Urinary bladder (tissue), 3 donors: ENCODE measurements at regions not wholly inside any gene's neighbourhood (a gene's known extent, or its start where the extent isn't known, plus 50 kb on each side); places are given as distances from the start of the nearest gene placed in this dataset.
"Not testable (repeated sequence)": the region's sequence is repeated elsewhere in the genome, so short reads cannot be mapped to it uniquely, and the experiment has no call there.

Source experiments
- DNase-seq: peaks from one replicate; pipeline ENCODE4 v3.0.0-alpha.2; 2015; ENCODE audit errors: extremely low spot score
- H3K27ac ChIP-seq: one replicate; pipeline ENCODE4 v1.5.1; 2013; ENCODE audit warnings: low read depth, mild to moderate bottlenecking, moderate library complexity
- H3K36me3 ChIP-seq: one replicate; pipeline ENCODE4 v1.6.1; 2013; ENCODE audit warnings: mild to moderate bottlenecking, moderate library complexity; ENCODE audit not compliant: insufficient read depth
- H3K4me1 ChIP-seq: one replicate; pipeline ENCODE4 v1.6.1; 2013; ENCODE audit warnings: mild to moderate bottlenecking, moderate library complexity; ENCODE audit not compliant: insufficient read depth
- H3K4me3 ChIP-seq: one replicate; pipeline ENCODE4 v1.5.1; 2013; ENCODE audit warnings: low read depth, low read length
- WGBS: extraction: QIAGEN DNeasy Blood & Tissue Kit; methylation state at CpG from one replicate; pipeline ENCODE4 v1.1.7; 2013; 5-methylcytosine and 5-hydroxymethylcytosine counted together
- donor health status: healthy with polysubstance abuse.
- donor health status: healthy.

DNA sequence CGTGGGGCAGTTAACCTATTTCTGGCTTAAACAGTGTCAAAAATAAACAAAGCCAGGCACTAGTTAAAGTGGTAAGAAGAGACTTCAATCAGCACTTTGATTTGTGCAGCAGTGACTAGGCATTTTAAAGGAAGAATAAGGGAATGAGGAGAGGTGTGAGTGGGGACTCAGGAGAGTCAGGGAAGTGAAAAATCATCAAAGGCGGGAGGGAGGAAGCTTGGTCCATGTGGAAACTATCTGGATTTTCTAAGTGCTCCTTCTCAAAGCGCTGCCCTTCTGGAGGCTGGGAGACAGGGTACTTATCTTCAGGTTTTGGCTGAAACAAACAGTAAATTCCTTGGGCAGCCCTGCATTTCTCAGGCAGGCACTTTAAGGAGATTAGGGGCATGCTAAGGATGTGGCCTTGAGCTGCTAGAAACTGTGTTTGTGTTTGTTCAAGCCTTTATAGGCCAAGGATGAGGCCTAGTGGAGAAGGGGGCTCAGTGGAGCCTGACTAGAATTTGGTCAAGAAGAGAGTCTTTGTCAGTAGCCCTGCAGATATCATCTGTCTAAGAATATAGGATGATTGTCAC lies 486.5 kb downstream of the SIPA1L2 start:
- WGBS: 75% methylated on average over 3 of the region's 3 CpGs
- Histone ChIP-seq H3K4me3 (no peak overlapping the region), H3K36me3 (no peaks in the 10 kb centered on the region), H3K4me1 (no peaks in the 10 kb centered on the region), H3K27ac (no peak overlapping the region)
- no peak for DNase-seq

DNA sequence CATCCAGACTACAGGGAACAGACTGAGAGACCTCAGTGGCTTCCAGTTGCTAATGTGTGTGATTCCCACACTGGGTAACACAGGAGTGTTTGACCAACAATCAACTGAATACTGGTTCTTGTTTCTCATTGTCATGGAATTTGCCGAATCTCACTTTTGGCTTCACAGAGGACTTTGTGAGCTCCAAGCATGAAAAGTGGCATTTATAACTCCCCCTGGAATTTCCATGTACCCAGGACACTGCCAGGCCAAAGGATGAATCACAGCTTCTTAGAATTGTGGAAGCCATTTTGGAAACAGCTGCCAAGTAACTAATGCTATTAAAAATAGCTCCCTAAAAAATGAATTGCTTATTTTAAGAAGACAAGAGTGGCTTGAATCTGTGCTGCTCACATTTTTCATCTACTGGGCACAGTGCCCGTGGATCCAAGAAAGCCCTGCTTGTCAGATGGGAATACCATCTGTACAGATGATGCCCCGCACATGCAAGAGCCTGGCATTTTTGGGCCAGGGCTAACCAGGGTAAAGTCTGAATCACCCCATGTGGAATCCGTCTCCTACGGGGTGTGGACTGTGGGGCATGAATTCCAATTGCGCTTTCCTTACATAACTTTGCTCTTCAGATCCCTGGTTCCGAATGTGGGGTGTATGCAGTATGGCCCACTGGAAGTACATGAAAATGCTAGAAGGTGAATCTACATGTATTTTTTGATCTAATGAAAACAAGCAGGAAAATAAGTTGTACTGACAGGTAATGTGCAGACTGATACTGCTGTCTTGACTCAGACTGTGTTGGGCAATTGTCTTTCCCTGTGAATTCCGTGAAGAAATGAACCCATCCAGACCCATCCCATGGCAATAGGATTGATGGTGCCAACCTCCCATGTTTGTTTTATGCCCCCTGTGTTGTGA lies 487.3 kb downstream of the SIPA1L2 start:
- H3K4me3 ChIP-seq: no peak overlapping the region
- 40% methylated on average over 8 of the region's 8 CpGs for WGBS
- H3K4me1 ChIP-seq: no peaks in the 10 kb centered on the region
- DNase-seq: peak; percentile 14
- H3K27ac ChIP-seq: no peak overlapping the region
- H3K36me3 ChIP-seq: no peaks in the 10 kb centered on the region

DNA sequence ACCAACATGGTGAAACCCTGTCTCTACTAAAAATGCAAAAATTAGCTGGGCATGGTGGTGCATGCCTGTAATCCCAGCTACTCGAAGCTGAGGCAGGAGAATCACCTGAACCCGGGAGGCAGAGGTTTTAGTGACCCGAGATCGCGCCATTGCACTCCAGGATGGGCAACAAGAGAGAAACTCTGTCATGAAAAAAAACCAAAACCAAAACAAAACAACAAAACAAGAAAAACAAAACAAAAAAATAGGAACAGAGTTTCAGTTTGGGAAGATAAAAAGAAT lies 488.8 kb downstream of the SIPA1L2 start:
- H3K4me1 ChIP-seq, H3K36me3 ChIP-seq, H3K27ac ChIP-seq, DNase-seq, H3K4me3 ChIP-seq: not testable (repeated sequence)
- 78% methylated on average over 5 of the region's 5 CpGs for WGBS

DNA sequence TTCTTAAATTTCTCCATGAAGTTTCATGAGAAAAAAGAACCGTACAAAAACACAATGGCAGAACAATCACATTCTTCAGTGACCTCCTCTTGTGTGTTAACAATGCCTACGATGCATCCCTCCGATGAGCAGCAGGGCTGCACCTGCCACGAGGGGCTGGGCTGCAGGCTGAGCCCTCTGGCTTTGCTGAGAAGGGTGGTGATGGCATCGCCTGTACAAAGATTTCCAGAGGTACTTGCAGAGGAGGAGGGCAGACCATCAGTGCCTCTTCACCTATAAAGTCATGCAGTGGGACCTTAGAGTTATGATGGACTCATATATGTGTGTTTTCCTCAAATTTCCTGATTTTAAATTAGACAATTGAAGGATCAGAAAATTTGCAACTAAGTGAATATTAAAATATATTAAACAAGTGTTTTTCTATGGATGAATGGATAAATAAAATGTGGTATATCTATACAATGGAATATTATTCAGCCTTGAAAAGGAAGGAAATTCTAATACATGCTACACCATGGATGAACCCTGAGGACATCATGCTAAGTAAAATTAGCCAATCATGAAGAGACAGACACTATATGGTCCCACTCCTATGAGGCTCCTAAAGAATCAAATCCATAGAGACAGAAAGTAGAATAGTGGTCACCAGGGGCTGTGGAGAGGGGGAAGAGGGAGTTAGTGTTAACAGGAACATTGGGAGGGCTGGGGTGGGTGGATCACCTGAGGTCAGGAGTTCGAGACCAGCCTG lies 489.3 kb downstream of the SIPA1L2 start:
- Histone ChIP-seq H3K4me1 (no peaks in the 10 kb centered on the region), H3K4me3 (no peak overlapping the region), H3K36me3 (no peaks in the 10 kb centered on the region), H3K27ac (no peak overlapping the region)
- WGBS: 81% methylated on average over 6 of the region's 6 CpGs
- DNase-seq: no peak

DNA sequence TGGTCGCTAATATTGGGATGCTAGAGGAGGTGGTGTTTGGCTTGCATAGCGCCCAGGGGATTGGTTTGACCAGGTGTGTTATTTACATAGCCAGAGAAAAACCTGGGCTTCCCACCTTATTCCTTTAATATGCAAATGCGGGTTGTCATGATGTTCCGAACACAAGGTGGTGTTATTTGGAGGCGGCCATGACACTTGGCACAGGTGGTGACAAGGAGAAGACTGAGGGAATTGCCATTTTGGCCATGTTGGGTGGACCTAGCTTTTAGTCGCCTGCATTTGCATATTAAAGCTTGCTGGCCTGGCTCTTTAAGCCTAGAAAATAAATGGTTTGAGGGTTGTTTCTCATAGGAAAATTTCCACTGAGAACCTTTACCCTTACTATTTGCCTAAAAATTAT lies 490.5 kb downstream of the SIPA1L2 start:
- H3K4me3 ChIP-seq: no peak overlapping the region
- H3K4me1 ChIP-seq: no peaks in the 10 kb centered on the region
- no peaks in the 10 kb centered on the region for H3K36me3 ChIP-seq
- DNase-seq: no peak
- no peak overlapping the region for H3K27ac ChIP-seq
- 97% methylated on average over 6 of the region's 6 CpGs for WGBS

DNA sequence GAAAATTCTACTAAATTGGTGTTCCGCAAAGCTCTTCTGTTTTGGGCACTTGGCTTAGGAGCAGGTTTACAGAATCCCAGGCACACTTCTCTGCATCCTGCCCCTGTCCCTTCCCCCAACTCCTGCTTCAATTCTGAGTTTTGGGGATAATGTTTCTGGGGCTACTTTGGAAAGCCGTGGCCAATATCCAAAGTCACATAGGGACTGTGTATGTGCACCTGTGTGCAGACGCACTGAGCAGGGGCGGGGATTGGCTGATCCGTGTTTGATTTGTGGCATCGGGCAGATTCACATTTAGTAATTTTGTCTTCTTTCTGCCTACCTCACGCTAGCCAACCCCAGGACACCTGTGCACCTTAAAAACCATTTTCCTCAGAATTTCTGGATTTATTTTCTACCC lies 491.9 kb downstream of the SIPA1L2 start:
- DNase-seq: no peak
- H3K4me1 ChIP-seq: no peaks in the 10 kb centered on the region
- no peaks in the 10 kb centered on the region for H3K36me3 ChIP-seq
- 82% methylated on average over 7 of the region's 7 CpGs for WGBS
- H3K27ac ChIP-seq: no peak overlapping the region
- H3K4me3 ChIP-seq: no peak overlapping the region

DNA sequence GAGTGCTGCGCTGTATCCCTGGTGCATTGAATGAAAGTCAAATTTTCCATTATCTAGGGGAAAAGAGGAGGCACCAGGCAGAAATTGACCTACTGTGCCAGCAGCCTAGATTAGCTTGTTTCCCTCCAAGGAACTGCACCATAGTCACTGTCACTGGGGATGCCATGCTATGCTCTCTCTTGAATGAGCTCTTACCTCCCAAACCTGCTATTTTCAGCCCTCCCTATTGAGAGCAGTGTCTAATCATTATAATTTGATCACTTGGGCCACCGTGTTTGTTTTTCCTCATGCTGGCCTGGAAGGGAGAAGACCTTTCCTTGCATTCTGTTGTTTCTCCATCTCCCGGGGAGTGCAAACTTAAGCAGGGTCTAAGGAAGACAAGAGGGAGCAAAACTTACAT lies 492.9 kb downstream of the SIPA1L2 start:
- Histone ChIP-seq H3K27ac (no peak overlapping the region), H3K36me3 (no peaks in the 10 kb centered on the region), H3K4me1 (no peaks in the 10 kb centered on the region), H3K4me3 (no peak overlapping the region)
- DNase-seq: no peak
- 80% methylated on average over 3 of the region's 3 CpGs for WGBS

DNA sequence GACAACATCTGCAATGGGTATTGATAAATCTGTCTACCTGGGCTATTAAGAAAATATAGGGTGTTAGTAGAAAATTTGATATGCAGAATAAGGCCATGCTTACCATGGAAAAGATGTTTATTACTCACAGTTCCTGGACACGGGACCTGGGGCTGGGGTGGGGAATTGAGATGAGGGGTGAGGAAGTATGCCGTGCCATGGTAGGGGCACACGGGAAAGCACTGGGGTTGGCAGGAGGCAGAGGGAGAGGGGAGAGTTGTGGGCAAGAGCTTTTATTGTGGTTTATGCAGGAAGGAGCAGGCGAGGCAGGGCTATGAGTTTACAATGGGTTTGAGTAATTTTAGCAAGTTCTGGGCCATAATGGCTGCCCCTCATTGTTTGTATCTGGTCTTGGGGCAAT lies 493.8 kb downstream of the SIPA1L2 start:
- Histone ChIP-seq H3K27ac (no peak overlapping the region), H3K4me3 (no peak overlapping the region), H3K4me1 (no peaks in the 10 kb centered on the region), H3K36me3 (no peaks in the 10 kb centered on the region)
- 98% methylated on average over 4 of the region's 4 CpGs for WGBS
- DNase-seq: no peak

DNA sequence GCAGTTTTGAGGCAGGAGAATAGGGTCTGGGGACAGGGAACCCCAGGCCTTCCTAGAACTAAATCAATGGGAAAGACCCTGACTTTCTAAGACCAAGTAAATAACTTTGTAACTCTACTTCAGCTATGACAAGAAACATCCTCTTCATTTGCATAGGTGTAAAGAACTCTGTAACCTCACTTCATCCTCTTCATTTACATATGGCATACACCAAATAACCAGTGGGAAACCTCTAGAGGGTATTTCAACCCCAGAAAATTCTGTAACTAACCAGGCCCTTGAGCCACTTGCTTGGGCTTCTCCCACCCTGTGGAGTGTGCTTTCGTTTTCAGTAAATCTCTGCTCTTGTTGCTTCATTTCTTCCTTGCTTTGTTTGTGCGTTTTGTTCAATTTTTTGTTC lies 495.6 kb downstream of the SIPA1L2 start:
- Histone ChIP-seq H3K27ac (no peak overlapping the region), H3K4me1 (no peaks in the 10 kb centered on the region), H3K36me3 (no peaks in the 10 kb centered on the region), H3K4me3 (no peak overlapping the region)
- WGBS: 70% methylated on average over 2 of the region's 2 CpGs
- DNase-seq: no peak

DNA sequence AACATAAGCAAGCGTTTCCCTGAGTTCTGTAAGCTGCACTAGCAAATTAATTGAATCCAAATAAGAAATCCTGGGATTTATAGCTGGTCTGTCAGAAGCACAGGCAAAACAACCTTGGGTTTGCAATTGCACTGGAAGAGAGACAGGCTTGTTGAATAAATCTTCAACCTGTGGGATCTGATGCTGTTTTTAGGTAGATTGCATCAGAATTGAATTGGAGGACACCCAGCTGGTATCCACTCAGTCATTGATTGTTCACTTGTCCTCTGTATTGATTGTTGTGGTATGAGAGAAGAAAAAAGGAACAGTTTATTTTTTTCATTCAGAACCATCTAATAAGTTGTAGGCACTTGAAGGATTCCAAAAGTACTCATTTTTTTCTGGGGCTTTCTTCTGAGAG lies 497.4 kb downstream of the SIPA1L2 start:
- no peak for DNase-seq
- H3K36me3 ChIP-seq: no peaks in the 10 kb centered on the region
- H3K4me1 ChIP-seq: no peaks in the 10 kb centered on the region
- H3K27ac ChIP-seq: no peak overlapping the region
- WGBS: 89% methylated on average over 1 of the region's 1 CpG
- H3K4me3 ChIP-seq: no peak overlapping the region

DNA sequence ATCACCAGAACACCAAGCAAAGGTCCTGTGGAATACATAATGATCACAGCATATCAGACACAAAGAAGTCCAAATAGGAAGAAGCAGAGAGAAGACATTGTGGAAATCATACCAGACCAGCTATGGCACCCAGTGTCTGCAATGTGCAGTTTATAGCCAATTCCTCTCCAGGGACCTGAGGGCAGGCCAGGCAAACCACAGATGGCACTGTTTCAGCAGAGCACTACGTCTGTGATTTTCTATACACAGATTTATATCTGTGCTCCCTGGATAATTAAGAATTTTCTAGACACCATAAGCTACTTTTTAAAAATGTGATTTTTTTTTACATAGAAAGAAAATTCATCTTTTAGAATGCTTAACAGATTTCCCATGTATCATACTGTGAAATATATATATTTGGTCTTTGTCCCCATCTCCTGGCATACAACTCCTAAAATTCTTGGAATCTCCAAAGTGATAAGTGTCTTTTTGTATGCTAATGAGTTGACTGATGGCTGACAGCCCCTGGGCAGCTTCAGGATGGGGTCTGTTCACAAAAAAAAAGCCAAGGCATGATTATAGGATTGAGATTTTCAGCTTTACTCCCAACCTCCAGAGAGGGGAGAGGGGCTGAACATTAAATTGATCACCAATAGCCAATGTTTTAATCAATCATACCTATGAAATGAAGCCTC lies 498.1 kb downstream of the SIPA1L2 start:
- Histone ChIP-seq H3K4me1 (no peaks in the 10 kb centered on the region), H3K4me3 (no peak overlapping the region), H3K36me3 (no peaks in the 10 kb centered on the region), H3K27ac (no peak overlapping the region)
- DNase-seq: no peak
- WGBS: 91% methylated on average over 1 of the region's 1 CpG

DNA sequence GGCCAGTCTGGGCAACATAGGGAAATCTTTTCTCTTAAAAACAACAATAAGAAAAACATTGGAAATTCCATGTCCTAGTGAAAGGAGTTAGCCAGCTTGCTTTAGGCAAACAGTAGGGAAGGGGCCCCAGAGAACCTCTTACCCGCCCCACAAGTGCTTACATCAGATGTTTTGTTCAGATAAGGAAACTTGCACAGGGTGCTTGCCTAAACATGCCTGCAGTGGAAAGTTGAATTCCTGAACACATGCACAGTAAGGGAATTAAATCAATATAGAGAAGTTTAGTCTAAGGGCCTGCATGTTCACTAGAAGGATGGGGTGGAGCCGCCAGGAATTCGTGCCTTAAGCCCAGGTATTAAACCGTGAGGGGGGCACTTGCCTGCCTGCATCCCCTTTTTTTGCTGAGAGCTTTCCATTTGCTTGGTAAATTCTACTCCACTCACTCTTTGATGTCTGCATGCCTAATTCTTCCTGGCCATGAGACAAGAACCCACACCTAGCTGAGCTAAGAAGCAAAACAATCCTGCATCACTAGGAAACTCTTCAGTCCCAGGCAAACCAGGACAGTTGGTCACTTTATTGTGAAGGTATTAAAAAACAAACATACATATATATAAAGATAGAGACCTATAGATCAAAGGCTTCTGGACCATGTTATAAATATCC lies 499.0 kb downstream of the SIPA1L2 start:
- WGBS: 68% methylated on average over 4 of the region's 4 CpGs
- Histone ChIP-seq H3K4me3 (no peak overlapping the region), H3K27ac (no peak overlapping the region), H3K4me1 (no peaks in the 10 kb centered on the region), H3K36me3 (no peaks in the 10 kb centered on the region)
- no peak for DNase-seq

DNA sequence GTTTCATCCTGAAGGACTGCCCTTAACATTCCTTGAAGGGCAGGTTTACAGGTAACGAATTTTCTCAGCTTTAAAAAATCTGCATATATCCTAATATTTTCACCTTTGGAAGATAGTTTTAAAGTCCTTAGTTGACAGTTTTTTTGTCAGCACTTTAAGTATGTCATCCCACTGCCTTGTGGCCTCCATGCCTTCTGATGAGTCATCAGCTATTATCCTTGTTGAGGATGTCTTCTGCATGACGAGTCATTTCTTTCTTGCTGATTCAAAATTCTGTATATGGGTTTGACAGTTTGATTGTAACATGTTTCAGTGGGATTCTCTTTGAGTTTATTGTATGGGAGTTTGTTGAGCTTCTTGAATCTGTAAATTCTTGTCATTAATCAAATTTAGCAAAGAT lies 500.6 kb downstream of the DISC1 start:
- H3K27ac ChIP-seq: no peak overlapping the region
- no peaks in the 10 kb centered on the region for H3K4me1 ChIP-seq
- WGBS: 85% methylated on average over 2 of the region's 2 CpGs
- no peak for DNase-seq
- H3K4me3 ChIP-seq: no peak overlapping the region
- H3K36me3 ChIP-seq: no peaks in the 10 kb centered on the region
